ENCODE measurements at regions not wholly inside any gene's neighbourhood (a gene's known extent, or its start where the extent isn't known, plus 50 kb on each side); places are given as distances from the start of the nearest gene placed in this dataset.

- no peak for DNase-seq (ENCODE audit: low read depth in 2 of 2)
These were observed 327.5 kb upstream of the UMPS start for GRCh38 chr3:124402791-124403190.

GRCh38 chr3:124404621-124405020 is 325.6 kb upstream of the UMPS start:
- DNase-seq (ENCODE audit: low read depth in 2 of 2), result no peak

GRCh38 chr3:124407260-124407659 is 323.0 kb upstream of the UMPS start:
- no peak for DNase-seq (ENCODE audit: low read depth in 2 of 2)

- no peak for DNase-seq (ENCODE audit: low read depth in 2 of 2)
These were observed 320.5 kb upstream of the UMPS start for GRCh38 chr3:124409650-124410275.

GRCh38 chr3:124410471-124410870 is 319.8 kb upstream of the UMPS start:
- DNase-seq (ENCODE audit: low read depth in 2 of 2), result no peak

GRCh38 chr3:124411728-124412127 is 318.5 kb upstream of the UMPS start:
- DNase-seq (ENCODE audit: low read depth in 2 of 2), result no peak

GRCh38 chr3:124412644-124413043 is 317.6 kb upstream of the UMPS start:
- no peak for DNase-seq (ENCODE audit: low read depth in 2 of 2)

GRCh38 chr3:124413393-124413792 is 316.9 kb upstream of the UMPS start:
- DNase-seq (ENCODE audit: low read depth in 2 of 2), result no peak

GRCh38 chr3:124413989-124414598 is 316.2 kb upstream of the UMPS start:
- no peak for DNase-seq (ENCODE audit: low read depth in 2 of 2)

- DNase-seq (ENCODE audit: low read depth in 2 of 2), result no peak
These were observed 314.7 kb upstream of the UMPS start for GRCh38 chr3:124415446-124415960.

GRCh38 chr3:124419303-124419702 is 310.9 kb upstream of the UMPS start:
- DNase-seq (ENCODE audit: low read depth in 2 of 2), result no peak

GRCh38 chr3:124420392-124420791 is 309.9 kb upstream of the UMPS start:
- DNase-seq (ENCODE audit: low read depth in 2 of 2), result no peak

GRCh38 chr3:124422805-124423204 is 307.4 kb upstream of the UMPS start:
- no peak for DNase-seq (ENCODE audit: low read depth in 2 of 2)

GRCh38 chr3:124424396-124424795 is 305.9 kb upstream of the UMPS start:
- DNase-seq (ENCODE audit: low read depth in 2 of 2), result no peak

GRCh38 chr3:124425972-124426371 is 304.3 kb upstream of the UMPS start:
- DNase-seq (ENCODE audit: low read depth in 2 of 2), result no peak

GRCh38 chr3:124428372-124429128 is 301.7 kb upstream of the UMPS start:
- no peak for DNase-seq (ENCODE audit: low read depth in 2 of 2)

GRCh38 chr3:124429129-124429815 is 301.0 kb upstream of the UMPS start:
- DNase-seq (ENCODE audit: low read depth in 2 of 2), result no peak

GRCh38 chr3:124431331-124431994 is 298.8 kb upstream of the UMPS start:
- no peak for DNase-seq (ENCODE audit: low read depth in 2 of 2)

- DNase-seq (ENCODE audit: low read depth in 2 of 2), result no peak
These were observed 296.1 kb upstream of the UMPS start for GRCh38 chr3:124434176-124434575.

- no peak for DNase-seq (ENCODE audit: low read depth in 2 of 2)
These were observed 294.8 kb upstream of the UMPS start for GRCh38 chr3:124435467-124435866.

GRCh38 chr3:124438813-124439212 is 291.4 kb upstream of the UMPS start:
- no peak for DNase-seq (ENCODE audit: low read depth in 2 of 2)

- no peak for DNase-seq (ENCODE audit: low read depth in 2 of 2)
These were observed 290.6 kb upstream of the UMPS start for GRCh38 chr3:124439603-124440002.

Measured in stimulated activated CD8-positive, alpha-beta memory T cell treated with anti-CD3 and anti-CD28 coated beads, Interleukin-2, amount 100 ng/mL, for 48 hours (primary cell).